ENCODE measurements at regions not wholly inside any gene's neighbourhood (a gene's known extent, or its start where the extent isn't known, plus 50 kb on each side); places are given as distances from the start of the nearest gene placed in this dataset.
A peak's percentile ranks its signal among the peaks of the same experiment; 100 is the strongest.

- Histone ChIP-seq H3K36me3 (ENCODE audit: control insufficient read depth in 1 of 2, insufficient read depth in 2 of 2, low read depth in 1 of 2, low read length in 2 of 2) (peaks cover 0 to 27% of the 10 kb centered on the region in 2 experiments), H3K27me3 (ENCODE audit: control insufficient read depth in 1 of 2, insufficient read depth in 1 of 2, low read length in 2 of 2) (no peaks in the 10 kb centered on the region), H3K27ac (ENCODE audit: low read length, poor library complexity, severe bottlenecking) (peak overlapping the region; percentile 55), H2AK5ac (ENCODE audit: low read length, severe bottlenecking) (peak overlapping the region; percentile 7), H3K79me1 (replicated peaks; ENCODE audit: low read length, poor library complexity, severe bottlenecking) (peaks cover 41% of the 10 kb centered on the region), H4K91ac (ENCODE audit: low read length) (peak overlapping the region; percentile 84), H3K18ac (ENCODE audit: low read depth in 1 of 2, low read length in 2 of 2) (peak overlapping the region; percentile 15 to 94), H3K4me1 (ENCODE audit: control insufficient read depth, insufficient read depth, low read depth, low read length) (peaks cover 36% of the 10 kb centered on the region), H3K9ac (ENCODE audit: low read length) (peak overlapping the region; percentile 80), H4K8ac (ENCODE audit: low read length) (no peak overlapping the region), H2BK120ac (ENCODE audit: low read depth, low read length) (peak overlapping the region; percentile 56), H2BK15ac (ENCODE audit: low read depth, poor library complexity, severe bottlenecking) (peak overlapping the region; percentile 46), H2BK12ac (ENCODE audit: low read length in 2 of 2) (peak overlapping the region; percentile 65 to 87), H3K4me2 (ENCODE audit: low read length, poor library complexity, severe bottlenecking) (no peak overlapping the region), H3K9me3 (ENCODE audit: control insufficient read depth, low read length) (no peaks in the 10 kb centered on the region), H3K4me3 (ENCODE audit: insufficient read depth in 1 of 2, low read depth in 1 of 2, low read length in 2 of 2) (no peak overlapping the region), H2AFZ (ENCODE audit: low read depth, low read length) (no peak overlapping the region), H3K14ac (ENCODE audit: low read length in 2 of 2) (peak overlapping the region in 1 of 2 experiments; percentile 5), H2BK5ac (ENCODE audit: low read depth, low read length, poor library complexity, severe bottlenecking) (no peak overlapping the region), H3K4ac (ENCODE audit: low read depth in 1 of 2, low read length in 2 of 2) (peak overlapping the region; percentile 46 to 93), H3K23ac (ENCODE audit: low read length in 2 of 2) (no peak overlapping the region)
- 86% methylated on average over 6 of the region's 6 CpGs for WGBS
- DNase-seq: no peak
Observed at GRCh38 chr1:201736707-201737320, 92.1 kb upstream of the IPO9 start.

- Histone ChIP-seq H2AK5ac (ENCODE audit: low read length, severe bottlenecking) (peak overlapping the region; percentile 69), H3K4me1 (ENCODE audit: control insufficient read depth, insufficient read depth, low read depth, low read length) (peaks cover 39% of the 10 kb centered on the region), H3K4me2 (ENCODE audit: low read length, poor library complexity, severe bottlenecking) (no peak overlapping the region), H4K8ac (ENCODE audit: low read length) (peak overlapping the region; percentile 45), H3K23ac (ENCODE audit: low read length in 2 of 2) (peak overlapping the region in 1 of 2 experiments; percentile 23), H2BK12ac (ENCODE audit: low read length in 2 of 2) (peak overlapping the region; percentile 65), H3K79me1 (replicated peaks; ENCODE audit: low read length, poor library complexity, severe bottlenecking) (peaks cover 40% of the 10 kb centered on the region), H3K9me3 (ENCODE audit: control insufficient read depth, low read length) (no peaks in the 10 kb centered on the region), H3K9ac (ENCODE audit: low read length) (peak overlapping the region; percentile 80), H3K27ac (ENCODE audit: low read length, poor library complexity, severe bottlenecking) (peak overlapping the region; percentile 58), H2BK120ac (ENCODE audit: low read depth, low read length) (peak overlapping the region; percentile 56), H3K18ac (ENCODE audit: low read depth in 1 of 2, low read length in 2 of 2) (peak overlapping the region; percentile 86 to 94), H3K14ac (ENCODE audit: low read length in 2 of 2) (no peak overlapping the region), H2BK5ac (ENCODE audit: low read depth, low read length, poor library complexity, severe bottlenecking) (no peak overlapping the region), H4K91ac (ENCODE audit: low read length) (peak overlapping the region; percentile 84), H3K36me3 (ENCODE audit: control insufficient read depth in 1 of 2, insufficient read depth in 2 of 2, low read depth in 1 of 2, low read length in 2 of 2) (peaks cover 0 to 27% of the 10 kb centered on the region in 2 experiments), H3K4ac (ENCODE audit: low read depth in 1 of 2, low read length in 2 of 2) (peak overlapping the region in 1 of 2 experiments; percentile 93), H2BK15ac (ENCODE audit: low read depth, poor library complexity, severe bottlenecking) (no peak overlapping the region), H2AFZ (ENCODE audit: low read depth, low read length) (no peak overlapping the region), H3K4me3 (ENCODE audit: insufficient read depth in 1 of 2, low read depth in 1 of 2, low read length in 2 of 2) (no peak overlapping the region), H3K27me3 (ENCODE audit: control insufficient read depth in 1 of 2, insufficient read depth in 1 of 2, low read length in 2 of 2) (no peaks in the 10 kb centered on the region)
- WGBS: 26% methylated on average over 5 of the region's 5 CpGs
- peak; percentile 94 for DNase-seq
Observed at GRCh38 chr1:201737352-201738060, 91.5 kb upstream of the IPO9 start.

GRCh38 chr1:201739080-201739479, 89.9 kb upstream of the IPO9 start:
- peaks cover 42% of the 10 kb centered on the region for H3K79me1 ChIP-seq (replicated peaks; ENCODE audit: low read length, poor library complexity, severe bottlenecking)
- H3K18ac ChIP-seq (ENCODE audit: low read depth in 1 of 2, low read length in 2 of 2): peak overlapping the region; percentile 25 to 83
- H3K27me3 ChIP-seq (ENCODE audit: control insufficient read depth in 1 of 2, insufficient read depth in 1 of 2, low read length in 2 of 2): no peaks in the 10 kb centered on the region
- no peak overlapping the region for H3K23ac ChIP-seq (ENCODE audit: low read length in 2 of 2)
- peak overlapping the region in 1 of 2 experiments; percentile 70 for H3K4ac ChIP-seq (ENCODE audit: low read depth in 1 of 2, low read length in 2 of 2)
- peak overlapping the region; percentile 90 for H3K4me2 ChIP-seq (ENCODE audit: low read length, poor library complexity, severe bottlenecking)
- peak overlapping the region; percentile 43 for H2BK120ac ChIP-seq (ENCODE audit: low read depth, low read length)
- H4K8ac ChIP-seq (ENCODE audit: low read length): peak overlapping the region; percentile 86
- H3K36me3 ChIP-seq (ENCODE audit: control insufficient read depth in 1 of 2, insufficient read depth in 2 of 2, low read depth in 1 of 2, low read length in 2 of 2): peaks cover 0 to 31% of the 10 kb centered on the region in 2 experiments
- peak overlapping the region; percentile 92 for H4K91ac ChIP-seq (ENCODE audit: low read length)
- H3K27ac ChIP-seq (ENCODE audit: low read length, poor library complexity, severe bottlenecking): no peak overlapping the region
- H2AFZ ChIP-seq (ENCODE audit: low read depth, low read length): no peak overlapping the region
- peaks cover 41% of the 10 kb centered on the region for H3K4me1 ChIP-seq (ENCODE audit: control insufficient read depth, insufficient read depth, low read depth, low read length)
- no peak for DNase-seq
- H3K9ac ChIP-seq (ENCODE audit: low read length): peak overlapping the region; percentile 80
- 36% methylated on average over 12 of the region's 12 CpGs for WGBS
- peak overlapping the region in 1 of 2 experiments; percentile 68 for H3K14ac ChIP-seq (ENCODE audit: low read length in 2 of 2)
- H2AK5ac ChIP-seq (ENCODE audit: low read length, severe bottlenecking): peak overlapping the region; percentile 84
- peak overlapping the region; percentile 74 to 81 for H3K4me3 ChIP-seq (ENCODE audit: insufficient read depth in 1 of 2, low read depth in 1 of 2, low read length in 2 of 2)
- H2BK12ac ChIP-seq (ENCODE audit: low read length in 2 of 2): peak overlapping the region; percentile 52 to 70
- no peaks in the 10 kb centered on the region for H3K9me3 ChIP-seq (ENCODE audit: control insufficient read depth, low read length)
- peak overlapping the region; percentile 66 for H2BK15ac ChIP-seq (ENCODE audit: low read depth, poor library complexity, severe bottlenecking)
- no peak overlapping the region for H2BK5ac ChIP-seq (ENCODE audit: low read depth, low read length, poor library complexity, severe bottlenecking)

- Histone ChIP-seq H3K18ac (ENCODE audit: low read depth in 1 of 2, low read length in 2 of 2) (peak overlapping the region; percentile 83 to 94), H2BK15ac (ENCODE audit: low read depth, poor library complexity, severe bottlenecking) (peak overlapping the region; percentile 82), H3K79me1 (replicated peaks; ENCODE audit: low read length, poor library complexity, severe bottlenecking) (peaks cover 42% of the 10 kb centered on the region), H3K27ac (ENCODE audit: low read length, poor library complexity, severe bottlenecking) (no peak overlapping the region), H3K4ac (ENCODE audit: low read depth in 1 of 2, low read length in 2 of 2) (peak overlapping the region; percentile 70 to 79), H3K23ac (ENCODE audit: low read length in 2 of 2) (peak overlapping the region in 1 of 2 experiments; percentile 75), H3K14ac (ENCODE audit: low read length in 2 of 2) (peak overlapping the region in 1 of 2 experiments; percentile 68), H2BK5ac (ENCODE audit: low read depth, low read length, poor library complexity, severe bottlenecking) (no peak overlapping the region), H3K9ac (ENCODE audit: low read length) (peak overlapping the region; percentile 80), H4K8ac (ENCODE audit: low read length) (peak overlapping the region; percentile 84), H3K27me3 (ENCODE audit: control insufficient read depth in 1 of 2, insufficient read depth in 1 of 2, low read length in 2 of 2) (no peaks in the 10 kb centered on the region), H3K9me3 (ENCODE audit: control insufficient read depth, low read length) (no peaks in the 10 kb centered on the region), H2BK12ac (ENCODE audit: low read length in 2 of 2) (peak overlapping the region; percentile 29 to 81), H2AFZ (ENCODE audit: low read depth, low read length) (no peak overlapping the region), H2AK5ac (ENCODE audit: low read length, severe bottlenecking) (peak overlapping the region; percentile 84), H4K91ac (ENCODE audit: low read length) (peak overlapping the region; percentile 92), H3K4me2 (ENCODE audit: low read length, poor library complexity, severe bottlenecking) (peak overlapping the region; percentile 90), H3K4me1 (ENCODE audit: control insufficient read depth, insufficient read depth, low read depth, low read length) (peaks cover 40% of the 10 kb centered on the region), H2BK120ac (ENCODE audit: low read depth, low read length) (peak overlapping the region; percentile 69), H3K4me3 (ENCODE audit: insufficient read depth in 1 of 2, low read depth in 1 of 2, low read length in 2 of 2) (peak overlapping the region; percentile 74 to 81), H3K36me3 (ENCODE audit: control insufficient read depth in 1 of 2, insufficient read depth in 2 of 2, low read depth in 1 of 2, low read length in 2 of 2) (peaks cover 0 to 31% of the 10 kb centered on the region in 2 experiments)
- DNase-seq: peak; percentile 61
- WGBS: 1% methylated on average over 38 of the region's 38 CpGs
Observed at GRCh38 chr1:201739492-201740085, 89.4 kb upstream of the IPO9 start.

Data from mesenchymal stem cell (in vitro differentiated cells and primary cell).